ENCODE measurements at regions not wholly inside any gene's neighbourhood (a gene's known extent, or its start where the extent isn't known, plus 50 kb on each side); places are given as distances from the start of the nearest gene placed in this dataset.

GRCh38 chr3:157763644-157764043 lies 260.4 kb upstream of the VEPH1 start:
- Histone ChIP-seq H3K4me2 (ENCODE audit: unreplicated experiment) (no peak overlapping the region), H4K20me1 (ENCODE audit: insufficient read depth) (no peaks in the 10 kb centered on the region), H2AFZ (no peak overlapping the region), H3K27ac (no peak overlapping the region), H3K36me3 (ENCODE audit: low read depth) (no peaks in the 10 kb centered on the region), H3K4me1 (ENCODE audit: insufficient read depth) (no peaks in the 10 kb centered on the region), H3K4me3 (no peak overlapping the region), H3K9me2 (ENCODE audit: insufficient read depth) (no peaks in the 10 kb centered on the region), H3K9me3 (ENCODE audit: low read depth) (no peaks in the 10 kb centered on the region), H3K27me3 (replicated peaks; ENCODE audit: insufficient read depth) (no peaks in the 10 kb centered on the region), H3K9ac (no peak overlapping the region), H3K79me2 (ENCODE audit: insufficient read depth) (no peaks in the 10 kb centered on the region), H3F3A (ENCODE audit: insufficient read depth) (no peaks in the 10 kb centered on the region)
- no peak for TF ChIP-seq EZH2 (IDR thresholded peaks at IDR 0.05; ENCODE audit: insufficient read depth, poor library complexity, severe bottlenecking)
- TF ChIP-seq EZH2phosphoT487 (IDR thresholded peaks at IDR 0.05; ENCODE audit: insufficient read depth, low read depth) = no peak
- in situ Hi-C loops (cut with MboI) = no loop called here
- DNase-seq = no peak

GRCh38 chr3:157759311-157759710 lies 256.1 kb upstream of the VEPH1 start:
- Histone ChIP-seq H3K36me3 (ENCODE audit: low read depth) (no peaks in the 10 kb centered on the region), H3K9me2 (ENCODE audit: insufficient read depth) (no peaks in the 10 kb centered on the region), H3K4me3 (no peak overlapping the region), H3K9ac (no peak overlapping the region), H3K27me3 (replicated peaks; ENCODE audit: insufficient read depth) (no peaks in the 10 kb centered on the region), H3K79me2 (ENCODE audit: insufficient read depth) (no peaks in the 10 kb centered on the region), H3K9me3 (ENCODE audit: low read depth) (no peaks in the 10 kb centered on the region), H3F3A (ENCODE audit: insufficient read depth) (no peaks in the 10 kb centered on the region), H3K27ac (no peak overlapping the region), H2AFZ (no peak overlapping the region), H3K4me1 (ENCODE audit: insufficient read depth) (no peaks in the 10 kb centered on the region), H4K20me1 (ENCODE audit: insufficient read depth) (no peaks in the 10 kb centered on the region), H3K4me2 (ENCODE audit: unreplicated experiment) (no peak overlapping the region)
- TF ChIP-seq EZH2phosphoT487 (IDR thresholded peaks at IDR 0.05; ENCODE audit: insufficient read depth, low read depth) (no peak), EZH2 (IDR thresholded peaks at IDR 0.05; ENCODE audit: insufficient read depth, poor library complexity, severe bottlenecking) (no peak)
- no peak for DNase-seq
- WGBS, 2 experiments (ENCODE audit: low coverage in 1 of 2, low lambda C conversion rate in 2 of 2, missing lambda C conversion rate in 2 of 2) = 55 to 61% methylated on average over 4 of the region's 4 CpGs
- in situ Hi-C loops (cut with MboI) = no loop called here

GRCh38 chr3:157755233-157755632 lies 252.0 kb upstream of the VEPH1 start:
- no peaks in the 10 kb centered on the region for H4K20me1 ChIP-seq (ENCODE audit: insufficient read depth)
- 68 to 79% methylated on average over 5 of the region's 5 CpGs for WGBS, 2 experiments (ENCODE audit: low coverage in 1 of 2, low lambda C conversion rate in 2 of 2, missing lambda C conversion rate in 2 of 2)
- no peaks in the 10 kb centered on the region for H3K79me2 ChIP-seq (ENCODE audit: insufficient read depth)
- no peaks in the 10 kb centered on the region for H3F3A ChIP-seq (ENCODE audit: insufficient read depth)
- no peak for DNase-seq
- peaks cover 7% of the 10 kb centered on the region; the same call in 1 of the 2 replicates for H3K4me1 ChIP-seq (ENCODE audit: insufficient read depth)
- no peak overlapping the region for H3K4me3 ChIP-seq
- H3K9me2 ChIP-seq (ENCODE audit: insufficient read depth) = no peaks in the 10 kb centered on the region
- in situ Hi-C loops (cut with MboI) = no loop called here
- H3K4me2 ChIP-seq (ENCODE audit: unreplicated experiment) = no peak overlapping the region
- no peaks in the 10 kb centered on the region for H3K36me3 ChIP-seq (ENCODE audit: low read depth)
- no peak overlapping the region for H3K27ac ChIP-seq
- no peak for TF ChIP-seq EZH2phosphoT487 (IDR thresholded peaks at IDR 0.05; ENCODE audit: insufficient read depth, low read depth)
- TF ChIP-seq EZH2 (IDR thresholded peaks at IDR 0.05; ENCODE audit: insufficient read depth, poor library complexity, severe bottlenecking) = no peak
- no peak overlapping the region for H2AFZ ChIP-seq
- H3K27me3 ChIP-seq (replicated peaks; ENCODE audit: insufficient read depth) = no peaks in the 10 kb centered on the region
- H3K9ac ChIP-seq = no peak overlapping the region
- H3K9me3 ChIP-seq (ENCODE audit: low read depth) = no peaks in the 10 kb centered on the region

DNA sequence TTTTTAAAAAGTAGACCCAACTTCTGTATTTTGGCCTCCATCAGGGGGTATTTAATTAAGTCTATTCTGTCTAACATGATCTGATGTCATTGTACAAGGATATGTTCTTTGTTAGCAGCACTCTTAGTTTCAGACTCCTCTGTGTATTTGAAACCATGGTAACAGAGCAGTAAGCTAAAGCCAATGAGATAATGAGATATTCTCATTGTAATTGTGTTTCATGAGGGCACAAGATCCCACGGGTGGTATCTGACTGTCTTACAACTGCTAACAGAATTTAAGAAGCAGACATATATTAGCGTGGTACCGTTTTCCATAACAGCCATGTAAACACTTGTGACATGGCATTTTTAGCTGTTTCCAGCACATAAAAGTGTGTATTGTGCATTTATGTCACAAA lies 251.2 kb upstream of the VEPH1 start:
- no peak overlapping the region for H3K4me2 ChIP-seq (ENCODE audit: unreplicated experiment)
- no peaks in the 10 kb centered on the region for H3K79me2 ChIP-seq (ENCODE audit: insufficient read depth)
- WGBS, 2 experiments (ENCODE audit: low coverage in 1 of 2, low lambda C conversion rate in 2 of 2, missing lambda C conversion rate in 2 of 2) = 65 to 78% methylated on average over 3 of the region's 3 CpGs
- H3K4me1 ChIP-seq (ENCODE audit: insufficient read depth) = peaks cover 7% of the 10 kb centered on the region; the same call in 1 of the 2 replicates
- no peaks in the 10 kb centered on the region for H3K27me3 ChIP-seq (replicated peaks; ENCODE audit: insufficient read depth)
- H3K9me3 ChIP-seq (ENCODE audit: low read depth) = no peaks in the 10 kb centered on the region
- in situ Hi-C loops (cut with MboI) = no loop called here
- H3K36me3 ChIP-seq (ENCODE audit: low read depth) = no peaks in the 10 kb centered on the region
- no peak overlapping the region for H2AFZ ChIP-seq
- DNase-seq = peak; percentile 17
- no peaks in the 10 kb centered on the region for H3F3A ChIP-seq (ENCODE audit: insufficient read depth)
- no peak overlapping the region for H3K4me3 ChIP-seq
- no peaks in the 10 kb centered on the region for H3K9me2 ChIP-seq (ENCODE audit: insufficient read depth)
- H3K9ac ChIP-seq = no peak overlapping the region
- no peaks in the 10 kb centered on the region for H4K20me1 ChIP-seq (ENCODE audit: insufficient read depth)
- no peak for TF ChIP-seq EZH2 (IDR thresholded peaks at IDR 0.05; ENCODE audit: insufficient read depth, poor library complexity, severe bottlenecking)
- H3K27ac ChIP-seq = no peak overlapping the region

GRCh38 chr3:157753787-157754136 lies 250.5 kb upstream of the VEPH1 start:
- H3F3A ChIP-seq (ENCODE audit: insufficient read depth) = no peaks in the 10 kb centered on the region
- H2AFZ ChIP-seq = no peak overlapping the region
- no peaks in the 10 kb centered on the region for H3K9me2 ChIP-seq (ENCODE audit: insufficient read depth)
- no peak overlapping the region for H3K9ac ChIP-seq
- H3K27ac ChIP-seq = no peak overlapping the region
- no peaks in the 10 kb centered on the region for H3K9me3 ChIP-seq (ENCODE audit: low read depth)
- no peak for DNase-seq
- whole genome bisulfite sequencing, 2 experiments (ENCODE audit: low coverage in 1 of 2, low lambda C conversion rate in 2 of 2, missing lambda C conversion rate in 2 of 2) = 26 to 32% methylated on average over 3 of the region's 3 CpGs
- no peak overlapping the region for H3K4me3 ChIP-seq
- no peak overlapping the region for H3K4me2 ChIP-seq (ENCODE audit: unreplicated experiment)
- no peaks in the 10 kb centered on the region for H3K79me2 ChIP-seq (ENCODE audit: insufficient read depth)
- in situ Hi-C loops (cut with MboI) = no loop called here
- no peaks in the 10 kb centered on the region for H4K20me1 ChIP-seq (ENCODE audit: insufficient read depth)
- TF ChIP-seq EZH2phosphoT487 (IDR thresholded peaks at IDR 0.05; ENCODE audit: insufficient read depth, low read depth) = no peak
- TF ChIP-seq EZH2 (IDR thresholded peaks at IDR 0.05; ENCODE audit: insufficient read depth, poor library complexity, severe bottlenecking) = no peak
- no peaks in the 10 kb centered on the region for H3K27me3 ChIP-seq (replicated peaks; ENCODE audit: insufficient read depth)
- H3K36me3 ChIP-seq (ENCODE audit: low read depth) = no peaks in the 10 kb centered on the region
- H3K4me1 ChIP-seq (ENCODE audit: insufficient read depth) = peaks cover 7% of the 10 kb centered on the region; the same call in 1 of the 2 replicates
